PC-9 (cell line): ENCODE measurements at regions not wholly inside any gene's neighbourhood (a gene's known extent, or its start where the extent isn't known, plus 50 kb on each side); places are given as distances from the start of the nearest gene placed in this dataset.

Source experiments
- EZH2 ChIP-seq: fragments of 200-600 bp; sonication (generic); IDR thresholded peaks from 2 replicates; pipeline ENCODE4 v1.8.0; 2017; ENCODE audit warnings: antibody characterized with exemption, low read depth
- TF ChIP-seq, protein P1 (sequence below): fragments of 200-600 bp; sonication (generic); conservative IDR thresholded peaks from 2 replicates; pipeline ENCODE4 v1.6.1; 2017; ENCODE audit warnings: mixed run types, antibody characterized with exemption, mild to moderate bottlenecking, moderate library complexity

DNA sequence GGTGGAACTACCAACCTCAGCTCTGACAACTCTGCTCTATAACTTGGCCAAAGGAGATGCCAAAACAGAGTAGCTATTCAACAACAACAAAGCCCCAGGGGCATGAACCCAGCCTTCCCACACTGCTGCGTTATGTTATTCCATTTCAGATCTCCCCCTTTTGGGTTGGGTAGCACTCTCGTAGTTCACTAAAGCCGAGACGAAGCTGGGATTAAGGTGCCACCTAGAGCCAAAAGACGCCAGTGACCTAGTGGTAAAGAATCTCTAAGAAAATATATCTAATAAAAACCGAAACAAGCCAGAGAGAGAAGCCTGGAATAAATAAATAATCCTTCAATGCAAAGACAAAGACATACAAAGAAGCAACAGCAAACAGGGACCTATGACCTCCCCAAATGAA lies 217.3 kb downstream of the HERPUD2 start:
- TF ChIP-seq, protein P1, sequence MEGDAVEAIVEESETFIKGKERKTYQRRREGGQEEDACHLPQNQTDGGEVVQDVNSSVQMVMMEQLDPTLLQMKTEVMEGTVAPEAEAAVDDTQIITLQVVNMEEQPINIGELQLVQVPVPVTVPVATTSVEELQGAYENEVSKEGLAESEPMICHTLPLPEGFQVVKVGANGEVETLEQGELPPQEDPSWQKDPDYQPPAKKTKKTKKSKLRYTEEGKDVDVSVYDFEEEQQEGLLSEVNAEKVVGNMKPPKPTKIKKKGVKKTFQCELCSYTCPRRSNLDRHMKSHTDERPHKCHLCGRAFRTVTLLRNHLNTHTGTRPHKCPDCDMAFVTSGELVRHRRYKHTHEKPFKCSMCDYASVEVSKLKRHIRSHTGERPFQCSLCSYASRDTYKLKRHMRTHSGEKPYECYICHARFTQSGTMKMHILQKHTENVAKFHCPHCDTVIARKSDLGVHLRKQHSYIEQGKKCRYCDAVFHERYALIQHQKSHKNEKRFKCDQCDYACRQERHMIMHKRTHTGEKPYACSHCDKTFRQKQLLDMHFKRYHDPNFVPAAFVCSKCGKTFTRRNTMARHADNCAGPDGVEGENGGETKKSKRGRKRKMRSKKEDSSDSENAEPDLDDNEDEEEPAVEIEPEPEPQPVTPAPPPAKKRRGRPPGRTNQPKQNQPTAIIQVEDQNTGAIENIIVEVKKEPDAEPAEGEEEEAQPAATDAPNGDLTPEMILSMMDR = no peak
- TF ChIP-seq EZH2 = no peak
